ENCODE measurements at regions not wholly inside any gene's neighbourhood (a gene's known extent, or its start where the extent isn't known, plus 50 kb on each side); places are given as distances from the start of the nearest gene placed in this dataset.

- BruUV-seq (replicated peaks), result no TSS peak
- DNase-seq (ENCODE audit: low spot score), result no peak
- CTCF ChIA-PET, result no interaction called here
Measured at GRCh38 chr3:10674578-10674977, 141.4 kb upstream of the SLC6A11 start.

GRCh38 chr3:10676905-10677304, 139.1 kb upstream of the SLC6A11 start:
- Histone ChIP-seq H3K27ac (ENCODE audit: low read depth, low read length, poor library complexity, severe bottlenecking) (no peak overlapping the region), H3K36me3 (ENCODE audit: insufficient read depth, low read length, poor library complexity, severe bottlenecking) (no peaks in the 10 kb centered on the region), H3K27me3 (replicated peaks; ENCODE audit: insufficient read depth, low read depth, low read length, poor library complexity) (peaks cover 6% of the 10 kb centered on the region), H3K4me1 (ENCODE audit: insufficient read depth, low read length, poor library complexity, severe bottlenecking) (no peaks in the 10 kb centered on the region), H3K4me3 (ENCODE audit: low read depth, low read length, poor library complexity, severe bottlenecking) (no peak overlapping the region), H3K9me3 (ENCODE audit: low read depth, low read length, poor library complexity, severe bottlenecking) (no peaks in the 10 kb centered on the region)
- ChIA-PET CTCF (no interaction called here), POLR2A (ENCODE audit: low non-redundant PET) (no interaction called here)
- TF ChIP-seq CTCF (conservative IDR thresholded peaks at IDR 0.05; ENCODE audit: low read depth, low read length) (no peak), EZH2 (IDR thresholded peaks at IDR 0.05; ENCODE audit: borderline replicate concordance, low read depth, low read length, poor library complexity, severe bottlenecking) (no peak)
- BruUV-seq (replicated peaks), result no TSS peak
- no peak for DNase-seq (ENCODE audit: low spot score)
- intact Hi-C loops (cut with micrococcal nuclease; ENCODE audit: unreplicated experiment), result no loop called here

More at GRCh38 chr3:10674578-10674977, 141.4 kb upstream of the SLC6A11 start:
- H3K4me3 ChIP-seq (ENCODE audit: low read depth, low read length, poor library complexity, severe bottlenecking), result no peak overlapping the region
- H3K36me3 ChIP-seq (ENCODE audit: insufficient read depth, low read length, poor library complexity, severe bottlenecking), result no peaks in the 10 kb centered on the region
- POLR2A ChIA-PET (ENCODE audit: low non-redundant PET), result no interaction called here
- H3K27ac ChIP-seq (ENCODE audit: low read depth, low read length, poor library complexity, severe bottlenecking), result no peak overlapping the region
- H3K9me3 ChIP-seq (ENCODE audit: low read depth, low read length, poor library complexity, severe bottlenecking), result no peaks in the 10 kb centered on the region
- no peaks in the 10 kb centered on the region for H3K4me1 ChIP-seq (ENCODE audit: insufficient read depth, low read length, poor library complexity, severe bottlenecking)
- peaks cover 6% of the 10 kb centered on the region for H3K27me3 ChIP-seq (replicated peaks; ENCODE audit: insufficient read depth, low read depth, low read length, poor library complexity)
- intact Hi-C loops (cut with micrococcal nuclease; ENCODE audit: unreplicated experiment), result no loop called here
- TF ChIP-seq CTCF (conservative IDR thresholded peaks at IDR 0.05; ENCODE audit: low read depth, low read length) (no peak), EZH2 (IDR thresholded peaks at IDR 0.05; ENCODE audit: borderline replicate concordance, low read depth, low read length, poor library complexity, severe bottlenecking) (no peak)

GRCh38 chr3:10678796-10679376, 137.1 kb upstream of the SLC6A11 start:
- Histone ChIP-seq H3K4me1 (ENCODE audit: insufficient read depth, low read length, poor library complexity, severe bottlenecking) (no peaks in the 10 kb centered on the region), H3K27me3 (replicated peaks; ENCODE audit: insufficient read depth, low read depth, low read length, poor library complexity) (peaks cover 6% of the 10 kb centered on the region), H3K36me3 (ENCODE audit: insufficient read depth, low read length, poor library complexity, severe bottlenecking) (no peaks in the 10 kb centered on the region), H3K4me3 (ENCODE audit: low read depth, low read length, poor library complexity, severe bottlenecking) (no peak overlapping the region), H3K9me3 (ENCODE audit: low read depth, low read length, poor library complexity, severe bottlenecking) (no peaks in the 10 kb centered on the region), H3K27ac (ENCODE audit: low read depth, low read length, poor library complexity, severe bottlenecking) (no peak overlapping the region)
- TF ChIP-seq CTCF (conservative IDR thresholded peaks at IDR 0.05; ENCODE audit: low read depth, low read length) (no peak), EZH2 (IDR thresholded peaks at IDR 0.05; ENCODE audit: borderline replicate concordance, low read depth, low read length, poor library complexity, severe bottlenecking) (no peak)
- POLR2A ChIA-PET (ENCODE audit: low non-redundant PET), result no interaction called here
- DNase-seq (ENCODE audit: low spot score), result no peak
- CTCF ChIA-PET, result no interaction called here
- no TSS peak for BruUV-seq (replicated peaks)
- intact Hi-C loops (cut with micrococcal nuclease; ENCODE audit: unreplicated experiment), result no loop called here

Measured in A673 (cell line).